HG03064 (cell line): ENCODE measurements at regions not wholly inside any gene's neighbourhood (a gene's known extent, or its start where the extent isn't known, plus 50 kb on each side); places are given as distances from the start of the nearest gene placed in this dataset.
A peak's percentile ranks its signal among the peaks of the same experiment; 100 is the strongest.
"Not testable (repeated sequence)": the region's sequence is repeated elsewhere in the genome, so short reads cannot be mapped to it uniquely, and the experiment has no call there.

Experiments
- ATAC-seq: cut with Tn5 transposase; IDR thresholded peaks from one replicate; pipeline ENCODE4 v1.9.1; 2021; ENCODE audit warnings: low read depth; ENCODE audit not compliant: unreplicated experiment

GRCh38 chr2:131733530-131733929, 205.8 kb downstream of the CCDC74A start:
- not testable (repeated sequence) for ATAC-seq

GRCh38 chr2:131736406-131736805, 208.7 kb downstream of the CCDC74A start:
- ATAC-seq, result peak; percentile 95

GRCh38 chr2:131738533-131738932, 210.8 kb downstream of the CCDC74A start:
- not testable (repeated sequence) for ATAC-seq

GRCh38 chr2:131738996-131739434, 211.3 kb downstream of the CCDC74A start:
- ATAC-seq, result not testable (repeated sequence)

GRCh38 chr2:131753640-131754561, 226.2 kb downstream of the CCDC74A start:
- no peak for ATAC-seq

GRCh38 chr2:131754929-131755720, 227.4 kb downstream of the CCDC74A start:
- no peak for ATAC-seq

- ATAC-seq, result no peak
These were observed 228.6 kb downstream of the CCDC74A start for GRCh38 chr2:131756141-131756907.

- not testable (repeated sequence) for ATAC-seq
These were observed 231.3 kb downstream of the CCDC74A start for GRCh38 chr2:131758941-131759340.

- not testable (repeated sequence) for ATAC-seq
These were observed 247.4 kb downstream of the CCDC74A start for GRCh38 chr2:131774955-131775555.

- ATAC-seq, result not testable (repeated sequence)
These were observed 248.3 kb downstream of the CCDC74A start for GRCh38 chr2:131775903-131776506.

- not testable (repeated sequence) for ATAC-seq
These were observed 252.8 kb downstream of the CCDC74A start for GRCh38 chr2:131780446-131780845.

- no peak for ATAC-seq
These were observed 273.6 kb downstream of the CCDC74A start for GRCh38 chr2:131801210-131801744.

GRCh38 chr2:131801745-131802350, 274.2 kb downstream of the CCDC74A start:
- ATAC-seq, result peak; percentile 98

GRCh38 chr2:131802351-131802836, 274.7 kb downstream of the CCDC74A start:
- not testable (repeated sequence) for ATAC-seq

GRCh38 chr2:131803237-131803636, 275.5 kb downstream of the CCDC74A start:
- not testable (repeated sequence) for ATAC-seq

- ATAC-seq, result not testable (repeated sequence)
These were observed 284.9 kb downstream of the CCDC74A start for GRCh38 chr2:131812605-131813004.

- not testable (repeated sequence) for ATAC-seq
These were observed 285.7 kb downstream of the CCDC74A start for GRCh38 chr2:131813378-131813777.

GRCh38 chr2:131818267-131818973, 290.7 kb downstream of the CCDC74A start:
- ATAC-seq, result not testable (repeated sequence)
